WTC11 (cell line): ENCODE measurements at regions not wholly inside any gene's neighbourhood (a gene's known extent, or its start where the extent isn't known, plus 50 kb on each side); places are given as distances from the start of the nearest gene placed in this dataset.

Experiments used
- ATAC-seq: fragments of 200-7000 bp; cut with Tn5 transposase; 2 replicates; pipeline ENCODE4 v1.10.0; 2021; ENCODE audit warnings: mild to moderate bottlenecking, moderate library complexity
- CTCF ChIA-PET: fragments of 300-600 bp; sonication (Branson Sonifier 250); formaldehyde crosslinking; loops from one replicate; lab custom pipeline; 2021; ENCODE audit warnings: antibody characterized with exemption; lab: Charles Lee
- POLR2A ChIA-PET: fragments of 350-600 bp; sonication (Branson Sonifier 250); formaldehyde crosslinking; loops from one replicate; lab custom pipeline; 2021; ENCODE audit warnings: antibody characterized with exemption; lab: Charles Lee
- DNase-seq: peaks from one replicate; pipeline ENCODE4 v3.0.0; 2021; ENCODE audit warnings: low spot score
- H3K27ac Mint-ChIP-seq: 2 replicates; pipeline ENCODE4 v1.8.0; 2021; ENCODE audit warnings: mixed read lengths
- H3K27me3 Mint-ChIP-seq: 2 replicates; pipeline ENCODE4 v1.8.0; 2021; ENCODE audit warnings: low read depth, mild to moderate bottlenecking, moderate library complexity, mixed read lengths
- H3K36me3 Mint-ChIP-seq: 2 replicates; pipeline ENCODE4 v1.8.0; 2021; ENCODE audit warnings: mixed read lengths
- H3K4me1 Mint-ChIP-seq: 2 replicates; pipeline ENCODE4 v1.8.0; 2022; ENCODE audit warnings: mixed read lengths
- H3K4me3 Mint-ChIP-seq: 2 replicates; pipeline ENCODE4 v1.8.0; 2021; ENCODE audit warnings: mild to moderate bottlenecking, moderate library complexity, mixed read lengths
- H3K9me3 Mint-ChIP-seq: 2 replicates; pipeline ENCODE4 v1.8.0; 2021; ENCODE audit warnings: mixed read lengths
- ATF1 ChIP-seq: sonication (generic); formaldehyde crosslinking; IDR thresholded peaks from 2 replicates; pipeline ENCODE4 v1.8.1; 2023; ENCODE audit warnings: mild to moderate bottlenecking, moderate library complexity, missing genetic modification reagents
- CREM ChIP-seq: sonication (generic); formaldehyde crosslinking; IDR thresholded peaks from 2 replicates; pipeline ENCODE4 v1.8.1; 2022; ENCODE audit warnings: mild to moderate bottlenecking, missing genetic modification reagents, moderate library complexity
- ELF4 ChIP-seq: sonication (generic); formaldehyde crosslinking; IDR thresholded peaks from 2 replicates; pipeline ENCODE4 v1.8.1; 2022; ENCODE audit warnings: low read depth, mild to moderate bottlenecking, moderate library complexity, missing genetic modification reagents
- EMX1 ChIP-seq: fragments of 250-450 bp; sonication (Bioruptor Pico); IDR thresholded peaks from 2 replicates; pipeline ENCODE4 v1.8.0; 2021; ENCODE audit warnings: mild to moderate bottlenecking
- FOXK1 ChIP-seq: sonication (generic); formaldehyde crosslinking; IDR thresholded peaks from 2 replicates; pipeline ENCODE4 v1.8.0; 2022; ENCODE audit warnings: mild to moderate bottlenecking, moderate library complexity, missing genetic modification reagents
- FOXP4 ChIP-seq: sonication (generic); formaldehyde crosslinking; IDR thresholded peaks from 2 replicates; pipeline ENCODE4 v1.8.0; 2022; ENCODE audit warnings: mild to moderate bottlenecking, missing genetic modification reagents
- JUN ChIP-seq: sonication (generic); formaldehyde crosslinking; IDR thresholded peaks from 2 replicates; pipeline ENCODE4 v1.8.0; 2023; ENCODE audit warnings: mild to moderate bottlenecking, missing genetic modification reagents
- KAT7 ChIP-seq: sonication (generic); formaldehyde crosslinking; IDR thresholded peaks from 2 replicates; pipeline ENCODE4 v1.8.1; 2023; ENCODE audit warnings: missing genetic modification reagents, mild to moderate bottlenecking, borderline replicate concordance
- MAX ChIP-seq: sonication (generic); formaldehyde crosslinking; IDR thresholded peaks from 2 replicates; pipeline ENCODE4 v1.8.0; 2022; ENCODE audit warnings: mild to moderate bottlenecking, missing genetic modification reagents
- NFATC4 ChIP-seq: fragments of 250-450 bp; sonication (Bioruptor Pico); IDR thresholded peaks from 2 replicates; pipeline ENCODE4 v1.9.0; 2021; ENCODE audit warnings: mild to moderate bottlenecking
- NR2C2 ChIP-seq: sonication (generic); formaldehyde crosslinking; IDR thresholded peaks from 2 replicates; pipeline ENCODE4 v1.8.0; 2022; ENCODE audit warnings: mild to moderate bottlenecking, missing genetic modification reagents
- PRDM15 ChIP-seq: sonication (generic); formaldehyde crosslinking; IDR thresholded peaks from 2 replicates; pipeline ENCODE4 v1.8.0; 2022; ENCODE audit warnings: missing genetic modification reagents
- PRRX2 ChIP-seq: fragments of 250-450 bp; sonication (Bioruptor Pico); IDR thresholded peaks from 2 replicates; pipeline ENCODE4 v1.8.0; 2021; ENCODE audit warnings: mild to moderate bottlenecking
- SMAD4 ChIP-seq: sonication (generic); formaldehyde crosslinking; IDR thresholded peaks from 2 replicates; pipeline ENCODE4 v1.8.0; 2022; ENCODE audit warnings: mild to moderate bottlenecking, missing genetic modification reagents
- TEAD4 ChIP-seq: sonication (generic); formaldehyde crosslinking; IDR thresholded peaks from 2 replicates; pipeline ENCODE4 v1.8.0; 2022; ENCODE audit warnings: mild to moderate bottlenecking, missing genetic modification reagents
- USF1 ChIP-seq: sonication (generic); formaldehyde crosslinking; IDR thresholded peaks from 2 replicates; pipeline ENCODE4 v1.8.0; 2022; ENCODE audit warnings: mild to moderate bottlenecking, missing genetic modification reagents
- ZNF138 ChIP-seq: sonication (generic); formaldehyde crosslinking; conservative IDR thresholded peaks from 2 replicates; pipeline ENCODE4 v1.8.1; 2022; ENCODE audit warnings: mild to moderate bottlenecking, moderate library complexity, missing genetic modification reagents
- ZNF532 ChIP-seq: fragments of 250-450 bp; sonication (Bioruptor Pico); IDR thresholded peaks from 2 replicates; pipeline ENCODE4 v1.9.0; 2021; ENCODE audit warnings: mild to moderate bottlenecking, borderline replicate concordance
- ZNF671 ChIP-seq: fragments of 250-450 bp; sonication (Bioruptor Pico); IDR thresholded peaks from 2 replicates; pipeline ENCODE4 v1.8.0; 2021; ENCODE audit warnings: mild to moderate bottlenecking
- TF ChIP-seq, protein P1 (sequence below): sonication (generic); formaldehyde crosslinking; IDR thresholded peaks from 2 replicates; pipeline ENCODE4 v1.8.0; 2022; ENCODE audit warnings: mild to moderate bottlenecking, missing genetic modification reagents

GRCh38 chr14:41154143-41154807 lies 452.4 kb upstream of the LRFN5 start:
- no peak overlapping the region for H3K27ac Mint-ChIP-seq
- ChIA-PET CTCF (no interaction called here), POLR2A (no interaction called here)
- no peaks in the 10 kb centered on the region for H3K27me3 Mint-ChIP-seq
- H3K36me3 Mint-ChIP-seq: peaks cover 2% of the 10 kb centered on the region; the same call in 1 of the 2 replicates
- no peaks in the 10 kb centered on the region for H3K4me1 Mint-ChIP-seq
- peak; percentile 11 for DNase-seq
- H3K9me3 Mint-ChIP-seq: peaks cover 10% of the 10 kb centered on the region
- TF ChIP-seq ELF4 (no peak), TEAD4 (CRISPR knock-in tag) (no peak)
- TF ChIP-seq, all 79 proteins: peak for 0
- no peak overlapping the region for H3K4me3 Mint-ChIP-seq
- peak; percentile 59 for ATAC-seq

DNA sequence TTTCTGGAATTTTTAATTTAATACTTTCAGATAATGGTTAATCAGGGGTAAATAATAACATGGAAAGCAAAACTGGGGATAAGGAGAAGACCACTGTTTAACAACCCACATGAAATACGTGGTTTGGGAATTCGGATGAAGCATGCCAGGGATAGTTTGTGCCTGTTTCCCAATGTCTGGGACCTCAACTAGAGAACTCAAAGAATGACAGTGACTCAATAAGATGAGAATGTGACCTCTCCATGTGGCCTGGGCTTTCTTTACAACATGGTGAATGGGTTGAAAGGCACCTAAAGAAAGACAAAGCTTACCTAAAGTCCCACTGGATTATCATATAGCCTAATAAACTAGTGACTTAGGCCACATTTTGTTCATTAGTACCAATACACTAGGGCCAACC lies 460.3 kb upstream of the LRFN5 start:
- H3K36me3 Mint-ChIP-seq: peaks cover 3% of the 10 kb centered on the region; the same call in 1 of the 2 replicates
- H3K4me3 Mint-ChIP-seq: no peak overlapping the region
- no peaks in the 10 kb centered on the region for H3K27me3 Mint-ChIP-seq
- H3K27ac Mint-ChIP-seq: no peak overlapping the region
- CTCF ChIA-PET: no interaction called here
- H3K4me1 Mint-ChIP-seq: no peaks in the 10 kb centered on the region
- DNase-seq: no peak
- 0 out of 2 replicates have a peak, but pooled peaks cover 3% of the 10 kb centered on the region for H3K9me3 Mint-ChIP-seq
- POLR2A ChIA-PET: no interaction called here
- 0 out of 2 replicates have a peak, but pooled peaks have one; percentile 20 for ATAC-seq
- TF ChIP-seq NR2C2 (no peak), JUN (CRISPR knock-in tag) (no peak), EMX1 (CRISPR knock-in tag) (no peak), FOXK1 (no peak), ZNF532 (CRISPR knock-in tag) (no peak), PRRX2 (no peak), CREM (no peak)

- DNase-seq: no peak
- ATAC-seq: no peak
- H3K9me3 Mint-ChIP-seq: 0 out of 2 replicates have a peak, but pooled peaks cover 3% of the 10 kb centered on the region
- ChIA-PET CTCF (no interaction called here), POLR2A (no interaction called here)
- no peaks in the 10 kb centered on the region for H3K4me1 Mint-ChIP-seq
- no peaks in the 10 kb centered on the region for H3K27me3 Mint-ChIP-seq
- H3K27ac Mint-ChIP-seq: no peak overlapping the region
- no peak overlapping the region for H3K4me3 Mint-ChIP-seq
- H3K36me3 Mint-ChIP-seq: peaks cover 3% of the 10 kb centered on the region; the same call in 1 of the 2 replicates
- TF ChIP-seq EMX1 (CRISPR knock-in tag): no peak
- TF ChIP-seq PRDM15 (CRISPR knock-in tag): no peak
- TF ChIP-seq ZNF138 (CRISPR knock-in tag): no peak
- no peak for TF ChIP-seq KAT7 (CRISPR knock-in tag)
- TF ChIP-seq NFATC4 (CRISPR knock-in tag): no peak
- no peak for TF ChIP-seq FOXP4 (CRISPR knock-in tag)
- TF ChIP-seq, protein P1, sequence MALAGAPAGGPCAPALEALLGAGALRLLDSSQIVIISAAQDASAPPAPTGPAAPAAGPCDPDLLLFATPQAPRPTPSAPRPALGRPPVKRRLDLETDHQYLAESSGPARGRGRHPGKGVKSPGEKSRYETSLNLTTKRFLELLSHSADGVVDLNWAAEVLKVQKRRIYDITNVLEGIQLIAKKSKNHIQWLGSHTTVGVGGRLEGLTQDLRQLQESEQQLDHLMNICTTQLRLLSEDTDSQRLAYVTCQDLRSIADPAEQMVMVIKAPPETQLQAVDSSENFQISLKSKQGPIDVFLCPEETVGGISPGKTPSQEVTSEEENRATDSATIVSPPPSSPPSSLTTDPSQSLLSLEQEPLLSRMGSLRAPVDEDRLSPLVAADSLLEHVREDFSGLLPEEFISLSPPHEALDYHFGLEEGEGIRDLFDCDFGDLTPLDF (CRISPR knock-in tag): no peak
- no peak for TF ChIP-seq SMAD4
- TF ChIP-seq MAX: no peak
- TF ChIP-seq ATF1 (CRISPR knock-in tag): no peak
- TF ChIP-seq ZNF671 (CRISPR knock-in tag): no peak
- no peak for TF ChIP-seq USF1
Observed at GRCh38 chr14:41144370-41144769, 462.3 kb upstream of the LRFN5 start.
